Activated effector memory CD4-positive, alpha-beta T cell treated with anti-CD3 and anti-CD28 coated beads, Interleukin-2, amount 50 U/mL, for 16 hours (primary cell): ENCODE measurements at regions not wholly inside any gene's neighbourhood (a gene's known extent, or its start where the extent isn't known, plus 50 kb on each side); places are given as distances from the start of the nearest gene placed in this dataset.

Experiments
- DNase-seq: peaks from one replicate; pipeline ENCODE4 v3.0.0-alpha.2; 2020

DNA sequence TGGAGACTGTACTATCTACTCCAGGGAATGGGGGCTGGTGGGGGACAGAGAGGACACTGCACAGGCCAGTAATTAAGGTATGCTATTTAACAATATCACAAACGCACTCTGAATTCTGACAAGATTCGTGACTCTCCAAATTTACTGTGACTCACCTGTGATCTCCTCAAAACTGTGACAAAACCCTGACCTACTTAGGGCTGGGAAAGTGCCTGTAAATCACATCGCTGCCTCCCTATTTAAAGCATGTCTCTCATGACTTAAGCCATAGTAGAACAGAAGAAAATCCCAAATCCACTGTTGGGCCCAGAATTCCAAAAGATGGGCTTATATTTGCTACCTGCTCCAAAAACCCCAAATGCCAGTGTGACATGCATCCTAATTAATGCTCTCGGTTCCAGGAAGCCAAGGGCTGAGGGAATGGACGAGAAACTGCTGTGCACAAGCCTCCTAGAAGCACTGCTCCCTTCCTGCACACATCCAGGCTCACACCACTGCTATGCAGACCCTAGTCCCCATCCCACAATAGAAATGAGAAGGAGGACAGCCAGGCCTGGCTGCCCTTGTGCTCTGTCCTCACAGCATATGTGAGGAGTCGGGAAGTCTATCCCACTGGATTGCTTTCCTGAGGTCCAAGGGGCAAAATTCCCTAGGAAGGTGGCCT lies 187.7 kb upstream of the CHRNA7 start:
- no peak for DNase-seq

DNA sequence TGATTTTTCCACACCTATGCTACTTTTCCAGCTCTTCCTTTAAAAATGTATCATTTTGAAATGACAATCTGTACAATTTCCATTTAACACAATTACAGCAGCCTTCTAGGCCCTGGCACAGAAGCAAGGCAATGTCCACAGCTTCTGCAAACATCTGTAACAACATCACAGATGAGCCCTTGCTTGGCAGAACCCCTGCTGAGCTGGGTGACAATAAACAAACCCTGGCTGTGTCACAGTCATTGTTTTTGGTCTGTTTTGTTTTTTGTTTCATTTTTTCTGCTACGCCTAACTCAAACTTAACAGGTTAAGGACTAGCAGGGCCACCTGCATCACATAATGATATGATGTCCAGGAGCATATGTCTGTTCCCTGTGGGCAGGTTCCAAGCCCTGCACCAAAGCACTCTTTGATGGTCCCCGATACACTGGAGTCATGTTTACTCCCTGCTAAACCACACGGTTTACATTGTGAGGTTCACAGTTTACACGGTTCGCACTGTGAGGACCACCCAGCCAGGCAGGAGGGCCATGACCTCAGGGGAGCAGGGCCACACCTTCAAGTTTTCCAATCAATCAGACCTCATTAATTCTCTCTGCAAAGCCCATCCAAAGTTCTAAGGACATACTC lies 186.8 kb upstream of the CHRNA7 start:
- DNase-seq: no peak

GRCh38 chr15:31845791-31846190 lies 184.5 kb upstream of the CHRNA7 start:
- no peak for DNase-seq

- DNase-seq: no peak
Observed at GRCh38 chr15:31847961-31848360, 182.4 kb upstream of the CHRNA7 start.

- no peak for DNase-seq
Observed at GRCh38 chr15:31848621-31849020, 181.7 kb upstream of the CHRNA7 start.

DNA sequence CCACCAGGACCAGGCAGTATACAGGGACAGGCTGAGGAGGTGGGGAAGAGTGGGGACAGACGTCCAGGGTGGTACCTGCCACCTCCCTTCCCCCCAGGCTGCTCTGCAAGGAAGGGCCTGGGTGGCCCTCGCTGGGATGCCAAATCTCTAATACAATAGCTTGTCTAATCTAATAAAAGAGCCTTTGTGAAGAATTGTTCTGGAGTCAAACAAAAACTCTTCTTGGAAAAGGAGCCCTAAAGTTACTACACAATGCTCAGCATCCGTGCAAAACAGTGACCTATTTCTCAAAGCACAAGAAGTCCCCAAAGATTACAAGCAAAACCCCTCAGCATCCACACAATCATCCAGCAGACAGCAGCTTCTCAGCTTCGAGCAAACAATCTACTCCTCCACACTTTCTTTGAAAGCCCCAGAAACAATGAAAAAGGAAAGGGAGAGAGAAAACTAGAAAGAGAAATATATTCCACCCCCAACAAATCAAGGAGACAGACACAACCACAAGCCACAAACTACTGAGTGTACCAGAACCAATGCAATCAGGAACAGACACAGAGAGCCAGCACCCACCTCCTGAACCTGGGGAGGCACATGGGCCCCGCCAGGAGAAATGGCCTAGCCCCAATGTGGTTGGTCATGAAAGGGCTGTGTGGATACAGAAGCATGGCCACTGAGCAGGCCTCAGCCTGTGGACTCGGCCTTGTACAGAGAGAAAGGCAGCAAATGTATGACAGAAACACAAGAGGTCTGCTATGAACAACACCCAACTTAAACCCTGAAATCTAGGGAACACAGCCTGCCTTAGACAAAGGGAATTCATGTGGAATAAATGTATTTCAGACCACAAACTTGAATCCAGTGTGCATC lies 177.1 kb upstream of the CHRNA7 start:
- DNase-seq: peak; percentile 22

DNA sequence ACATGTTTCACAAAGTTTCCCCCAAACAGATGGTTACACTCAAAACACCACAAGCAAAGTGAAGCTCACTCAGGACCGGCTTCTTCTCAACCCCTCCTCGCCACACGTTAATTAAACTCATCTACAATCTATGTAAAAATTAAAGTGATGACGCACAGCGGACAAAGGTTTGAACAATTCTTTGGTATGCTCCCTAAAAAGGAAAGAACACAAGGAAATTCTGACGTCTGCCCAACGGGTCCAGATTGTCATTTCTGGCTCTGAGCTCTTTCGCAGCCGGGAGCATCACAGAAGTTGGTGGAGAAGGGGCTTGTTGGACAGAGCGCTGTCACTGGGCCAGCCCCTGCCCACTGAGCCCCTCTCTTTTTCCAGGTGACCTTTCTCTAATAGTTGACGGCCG lies 173.7 kb upstream of the CHRNA7 start:
- no peak for DNase-seq

DNA sequence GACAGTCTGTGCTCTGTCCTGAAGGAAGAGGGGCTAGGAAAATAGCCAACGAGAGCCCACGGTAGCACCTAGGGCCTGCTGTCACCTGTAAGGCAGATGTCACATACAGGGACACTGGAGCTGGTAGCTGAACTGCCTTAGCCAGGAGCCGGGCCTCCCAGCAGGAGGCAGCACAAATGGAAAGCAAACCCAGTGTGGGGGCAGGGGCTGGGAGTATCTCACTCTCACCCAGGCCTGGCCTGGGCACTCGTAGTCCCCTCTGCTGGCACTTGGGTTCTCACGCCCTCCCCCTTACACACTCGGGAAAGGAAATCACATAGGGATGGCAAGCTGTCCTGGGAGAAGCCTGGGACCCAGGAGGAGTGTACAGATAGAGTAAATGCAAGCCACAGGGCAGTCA lies 173.1 kb upstream of the CHRNA7 start:
- DNase-seq: no peak

DNA sequence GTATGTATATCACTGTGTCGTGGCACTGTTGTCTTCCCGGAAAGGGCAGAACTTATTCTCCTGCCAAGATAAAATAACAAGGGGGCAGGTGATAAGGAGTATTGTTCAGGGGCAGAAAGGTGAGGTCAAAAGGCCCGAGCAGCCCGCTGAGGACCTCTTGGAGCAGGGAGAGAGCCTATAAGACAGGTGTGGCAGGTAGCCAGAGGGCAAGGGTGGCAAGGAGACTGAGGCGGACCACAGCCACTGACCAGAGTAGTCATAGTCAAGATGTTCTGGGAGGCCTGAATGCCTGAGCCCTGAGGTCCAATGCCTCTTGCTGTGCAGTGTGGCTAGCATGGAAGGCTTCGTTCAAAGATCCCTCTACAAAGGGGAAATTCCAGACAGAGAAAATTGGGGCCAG lies 172.3 kb upstream of the CHRNA7 start:
- DNase-seq: no peak

DNA sequence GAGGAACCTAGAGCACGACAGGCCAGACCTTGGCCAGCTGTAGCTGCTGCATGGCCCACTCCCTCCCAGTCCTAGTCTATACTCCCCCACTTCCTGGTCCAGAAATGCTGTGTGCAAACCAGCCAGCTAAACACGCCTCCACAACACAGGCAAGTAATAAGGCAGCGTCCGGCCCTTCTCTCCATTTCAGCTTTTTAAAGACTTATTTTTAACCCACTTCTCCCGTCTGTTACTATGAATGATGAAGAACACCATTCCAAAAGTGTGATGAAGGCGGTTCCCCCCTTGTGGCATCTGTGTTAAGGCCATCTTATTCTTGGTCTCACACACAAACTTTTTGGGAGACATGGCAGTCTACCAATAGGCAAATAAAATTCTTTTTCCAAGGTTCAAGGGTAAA lies 164.1 kb upstream of the CHRNA7 start:
- DNase-seq: no peak

DNA sequence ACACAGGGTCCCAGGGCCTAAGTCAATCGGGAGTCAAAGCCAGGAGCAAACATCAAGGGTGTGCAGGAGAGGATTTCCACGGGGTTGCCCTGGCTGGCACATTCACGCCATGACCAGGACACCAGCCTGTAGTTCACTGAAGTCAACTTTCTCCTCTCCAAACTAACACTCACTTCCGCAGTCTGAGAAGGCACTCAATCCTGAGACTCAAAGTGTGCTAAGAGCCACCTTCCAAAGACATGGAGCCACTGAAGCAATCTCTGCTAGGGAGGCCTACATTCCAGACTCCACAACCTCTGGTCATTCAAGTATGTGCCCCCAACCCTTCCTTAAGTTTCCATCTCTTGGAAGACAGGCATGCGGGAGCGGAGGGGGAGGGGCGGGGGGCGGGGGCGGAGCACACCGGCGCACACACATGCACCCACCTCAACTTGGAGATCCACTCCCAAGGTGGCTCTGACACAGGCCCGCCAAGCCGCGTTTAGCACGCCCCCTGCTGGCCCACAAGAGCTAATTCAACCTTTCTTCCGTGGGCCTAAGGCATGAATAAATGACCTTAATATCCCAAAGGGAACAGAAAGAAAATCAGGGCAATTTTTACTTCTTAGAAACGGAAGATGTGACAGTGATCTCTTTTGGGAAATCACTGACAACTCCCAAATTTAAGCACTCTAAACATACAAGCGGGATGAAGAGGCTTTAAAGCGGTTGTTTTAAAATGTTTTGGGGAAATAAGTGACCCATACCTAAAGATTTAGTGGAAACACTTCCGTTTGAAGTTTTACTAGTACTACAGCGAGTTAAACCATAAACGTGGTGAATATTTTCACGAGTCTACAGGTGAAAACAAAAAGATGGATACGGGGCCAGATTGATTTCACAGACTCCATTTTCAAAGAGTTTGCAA lies 162.5 kb upstream of the CHRNA7 start:
- DNase-seq: peak; percentile 87

- DNase-seq: no peak
Observed at GRCh38 chr15:31869686-31870307, 160.5 kb upstream of the CHRNA7 start.

DNA sequence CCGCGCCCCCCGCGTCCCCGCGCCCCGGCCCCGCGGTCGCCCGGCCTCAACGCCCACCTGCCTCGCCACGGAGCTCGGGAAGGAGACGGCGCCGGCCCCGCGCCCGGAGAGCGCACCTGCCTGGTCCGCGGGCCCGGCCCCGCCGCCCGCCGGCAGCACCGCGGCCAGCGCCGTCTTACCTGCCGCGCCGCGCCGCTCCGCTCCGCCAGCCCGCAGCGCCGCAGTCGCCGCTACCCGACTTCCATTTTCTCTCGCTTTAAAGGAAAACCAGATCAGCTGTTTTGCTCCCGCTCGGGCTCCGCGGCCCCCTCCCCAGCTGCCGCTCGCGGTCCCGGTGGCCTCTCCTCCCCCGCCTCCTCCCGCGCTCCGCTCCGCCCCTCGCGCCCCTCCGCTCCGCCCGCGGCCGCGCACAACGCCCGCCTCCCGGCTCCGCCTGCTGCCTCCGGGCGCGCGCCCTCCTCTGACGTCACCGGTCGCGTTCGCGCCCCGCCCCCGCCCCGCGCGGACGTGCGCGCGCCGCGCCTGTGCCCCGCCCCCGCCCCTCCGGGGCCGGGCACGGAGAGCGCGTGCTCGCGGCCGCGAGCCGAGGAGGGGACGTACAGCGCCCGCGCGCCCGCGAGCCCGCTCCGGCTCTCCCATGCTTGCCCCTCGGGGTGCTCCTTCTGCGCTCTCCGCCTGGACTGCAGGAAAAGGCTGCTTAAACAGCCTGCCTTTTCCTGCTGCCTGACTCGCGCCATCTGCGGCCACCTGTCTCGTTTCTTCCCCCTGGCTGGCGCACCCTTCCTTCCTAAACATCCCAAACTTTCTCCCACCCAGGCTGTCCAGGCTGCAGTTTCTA lies 159.8 kb upstream of the CHRNA7 start, which contains the start of gene OTUD7A:
OTUD7A (minus strand) TSS at position 346 of the 838 bp plus-strand sequence.
- peak; percentile 94 for DNase-seq

DNA sequence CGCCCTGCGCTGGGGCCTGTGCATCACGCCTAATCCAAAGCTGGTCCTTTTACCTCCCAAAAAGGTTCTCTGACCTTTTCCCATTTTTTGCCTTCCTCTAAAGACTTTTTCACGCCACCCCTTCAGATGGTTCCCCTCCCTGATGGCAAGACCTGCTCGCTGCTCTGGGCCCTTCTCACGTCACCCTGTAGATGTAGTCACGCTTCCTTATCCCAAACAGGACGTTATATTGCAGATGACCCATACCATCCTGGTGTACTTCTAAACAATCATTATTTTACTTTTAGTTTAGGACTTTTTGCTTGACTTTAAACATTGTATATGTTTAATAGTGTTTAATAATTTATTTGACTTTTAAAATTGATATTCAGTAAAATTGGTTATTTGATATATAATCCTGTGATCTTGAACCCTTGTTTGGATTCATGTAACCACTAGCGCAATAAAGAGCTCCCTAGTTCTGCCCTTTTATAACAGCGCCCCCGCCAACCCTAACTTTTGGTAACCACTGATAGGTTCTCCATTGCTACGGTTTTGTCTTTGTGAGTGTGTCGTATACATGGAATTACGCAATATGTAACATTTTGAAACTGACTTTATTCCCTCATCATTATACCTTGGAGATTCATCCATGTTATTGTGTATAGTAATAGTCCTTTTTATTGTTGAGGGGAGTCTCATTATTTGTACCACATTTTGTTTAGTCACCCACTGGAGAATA lies 159.0 kb upstream of the CHRNA7 start:
- no peak for DNase-seq

DNA sequence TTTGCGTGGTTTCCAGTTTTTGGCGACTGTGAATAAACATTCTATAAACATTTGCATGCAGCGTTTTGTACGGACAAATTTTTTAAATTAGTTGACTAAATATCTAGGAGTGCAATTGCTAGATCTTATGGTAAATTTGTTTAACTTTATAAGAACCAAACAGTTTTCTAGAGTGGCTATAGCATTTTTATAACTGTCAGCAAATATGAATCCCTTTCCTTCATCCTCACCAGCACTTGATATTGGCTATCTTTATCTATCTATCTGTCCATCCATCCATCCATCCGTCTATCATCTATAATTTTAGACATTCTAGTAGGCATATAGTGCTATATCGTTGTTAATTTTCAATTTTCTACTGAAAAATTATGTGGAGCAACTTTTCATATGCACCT lies 158.4 kb upstream of the CHRNA7 start:
- DNase-seq: no peak

GRCh38 chr15:31887246-31887645 lies 143.1 kb upstream of the CHRNA7 start:
- no peak for DNase-seq

DNA sequence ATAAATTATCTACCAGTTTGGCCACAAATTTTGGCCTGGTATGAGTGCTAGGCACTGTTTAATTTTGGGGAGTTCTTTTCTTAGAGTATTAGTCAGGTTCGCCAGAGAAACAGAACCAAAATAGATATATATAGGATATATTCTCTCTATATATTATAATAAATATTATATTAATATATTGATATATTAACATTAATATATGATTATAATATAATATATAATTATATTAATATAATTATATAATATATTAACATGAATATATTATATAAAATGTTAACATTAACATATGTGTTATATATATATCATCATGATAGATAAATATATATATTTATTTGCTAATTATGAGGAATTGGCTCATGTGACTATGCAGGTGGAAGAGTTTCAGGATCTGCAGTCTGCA lies 137.8 kb upstream of the CHRNA7 start:
- DNase-seq: no peak

DNA sequence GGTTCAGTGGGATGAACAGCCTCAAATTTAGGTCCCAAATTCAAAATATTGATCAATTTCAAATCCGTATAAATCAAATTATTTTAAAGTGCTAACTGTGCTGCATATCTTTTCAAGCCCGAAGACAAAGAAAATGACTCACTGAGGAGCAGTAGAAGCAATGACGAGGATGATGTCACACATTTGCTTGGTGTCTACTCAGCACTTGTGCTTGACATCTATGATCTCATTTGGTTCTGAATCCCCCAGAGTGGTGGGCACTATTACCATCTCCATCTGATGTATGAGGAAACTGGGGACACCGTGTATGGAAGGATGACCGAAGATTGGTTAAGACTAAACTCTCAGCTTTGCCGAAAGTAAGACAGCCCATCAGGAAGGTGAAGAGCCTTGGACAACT lies 136.5 kb upstream of the CHRNA7 start:
- DNase-seq: no peak

- no peak for DNase-seq
Observed at GRCh38 chr15:31897746-31898145, 132.6 kb upstream of the CHRNA7 start.

DNA sequence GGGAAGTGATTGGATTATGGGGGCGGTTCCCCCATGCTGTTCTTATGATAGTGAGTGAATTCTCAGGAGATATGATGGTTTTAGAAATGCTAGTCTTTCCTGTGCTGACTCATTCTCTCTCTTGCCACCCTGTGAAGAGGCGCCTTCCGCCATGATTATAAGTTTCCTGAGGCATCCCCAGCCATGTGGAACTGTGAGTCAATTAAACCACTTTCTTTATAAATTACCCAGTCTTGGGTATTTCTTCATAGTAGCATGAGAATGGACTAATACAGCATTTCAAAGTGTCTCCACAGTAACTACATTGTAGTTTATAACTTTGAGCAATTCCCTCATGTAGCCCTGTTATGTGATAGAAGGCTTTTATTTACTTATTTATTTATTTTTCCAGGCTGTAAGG lies 128.8 kb upstream of the CHRNA7 start:
- no peak for DNase-seq

DNA sequence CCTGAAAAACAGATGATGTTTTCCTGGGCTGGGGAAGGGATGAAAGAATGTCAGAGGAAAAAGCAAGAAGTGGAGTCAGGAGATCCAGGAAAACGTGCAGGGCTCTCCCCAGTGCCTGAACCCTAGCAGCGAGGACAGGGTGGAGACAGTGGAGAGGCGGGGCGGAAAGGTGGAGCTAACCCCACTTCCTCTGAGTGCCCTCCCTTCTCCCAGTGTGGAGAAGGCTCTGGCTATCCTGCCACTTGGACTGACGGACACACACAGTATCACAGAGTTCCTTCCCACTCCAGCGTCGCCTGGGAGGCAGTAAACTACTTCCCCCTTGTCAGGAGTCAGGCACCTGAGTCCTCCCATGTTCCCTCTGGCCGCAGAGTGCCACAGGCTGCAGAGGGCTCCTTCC lies 125.3 kb upstream of the CHRNA7 start:
- no peak for DNase-seq
